Left ventricle myocardium inferior (tissue), 1 donor: ENCODE measurements at regions not wholly inside any gene's neighbourhood (a gene's known extent, or its start where the extent isn't known, plus 50 kb on each side); places are given as distances from the start of the nearest gene placed in this dataset.

Experiments
- DNase-seq: peaks from one replicate; pipeline ENCODE4 v3.0.0-alpha.2; 2020
- H3K27ac ChIP-seq: fragments of 200-600 bp; replicated peaks from 2 replicates; pipeline ENCODE4 v1.8.0; 2021
- H3K27me3 ChIP-seq: fragments of 200-600 bp; 2 replicates; pipeline ENCODE4 v1.8.0; 2021; ENCODE audit warnings: low read depth
- H3K36me3 ChIP-seq: fragments of 200-600 bp; 2 replicates; pipeline ENCODE4 v1.8.0; 2021
- H3K4me1 ChIP-seq: fragments of 200-600 bp; 2 replicates; pipeline ENCODE4 v1.8.0; 2021
- H3K4me3 ChIP-seq: fragments of 200-600 bp; 2 replicates; pipeline ENCODE4 v1.8.0; 2021; ENCODE audit warnings: mild to moderate bottlenecking, moderate library complexity
- H3K9me3 ChIP-seq: fragments of 200-600 bp; replicated peaks from 2 replicates; pipeline ENCODE4 v1.8.0; 2021
- CTCF ChIP-seq: fragments of 200-600 bp; IDR thresholded peaks from 2 replicates; pipeline ENCODE4 v1.8.0; 2021; ENCODE audit warnings: antibody characterized with exemption, mild to moderate bottlenecking, borderline replicate concordance
- intact Hi-C: fragments of 100-400 bp; cut with micrococcal nuclease; formaldehyde crosslinking; loops from one replicate; pipeline ENCODE4 v1.11.0; 2022
- donor health status: DM: no; HTN: yes; CAD: no; lungs with severe emphysema.

DNA sequence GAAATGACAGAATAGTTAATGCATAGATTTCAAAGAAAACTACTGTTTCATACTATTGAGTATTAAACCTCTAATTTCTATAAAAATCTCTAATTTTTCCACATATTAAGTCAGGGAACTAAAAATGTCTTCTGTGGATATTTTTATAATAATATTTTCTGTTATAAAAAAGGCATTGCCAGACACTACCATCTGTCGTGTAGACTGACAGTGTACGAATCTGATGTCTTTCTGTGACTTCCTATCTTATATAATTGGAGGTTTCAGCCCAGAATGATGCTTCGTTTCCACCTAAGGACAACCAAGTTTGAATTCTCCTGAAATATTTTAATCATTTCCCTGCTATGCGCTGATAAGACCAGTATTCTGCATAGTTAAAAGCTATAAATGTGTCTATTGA lies 456.6 kb upstream of the ARRDC3 start:
- H3K4me1 ChIP-seq, result peaks cover 4% of the 10 kb centered on the region
- no peak for TF ChIP-seq CTCF
- no peaks in the 10 kb centered on the region for H3K9me3 ChIP-seq
- H3K27me3 ChIP-seq, result no peaks in the 10 kb centered on the region
- DNase-seq, result no peak
- H3K27ac ChIP-seq, result no peak overlapping the region
- intact Hi-C loops, result no loop called here
- no peaks in the 10 kb centered on the region for H3K36me3 ChIP-seq
- H3K4me3 ChIP-seq, result no peak overlapping the region

DNA sequence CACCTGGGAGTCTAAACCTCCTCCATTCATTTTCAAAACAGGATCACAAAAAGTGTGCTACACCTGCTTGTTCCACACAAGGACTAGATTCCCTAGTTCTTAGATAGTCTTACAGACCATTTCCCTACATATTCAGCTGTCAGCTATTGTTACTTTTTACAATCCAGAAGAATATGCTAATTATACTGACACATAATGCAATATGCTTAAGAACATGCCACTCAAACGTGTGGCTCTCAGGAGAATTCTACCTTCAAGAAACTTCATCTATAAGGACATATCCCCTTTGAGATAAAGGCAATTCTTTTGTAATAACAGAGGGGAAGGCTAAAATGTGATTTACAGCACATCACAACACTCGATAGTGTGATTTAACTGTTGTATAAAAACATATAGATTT lies 456.1 kb upstream of the ARRDC3 start:
- DNase-seq, result no peak
- Histone ChIP-seq H3K27ac (no peak overlapping the region), H3K4me3 (no peak overlapping the region), H3K4me1 (peaks cover 4% of the 10 kb centered on the region), H3K9me3 (no peaks in the 10 kb centered on the region), H3K27me3 (no peaks in the 10 kb centered on the region), H3K36me3 (no peaks in the 10 kb centered on the region)
- intact Hi-C loops, result no loop called here
- no peak for TF ChIP-seq CTCF

GRCh38 chr5:91830361-91830953 lies 447.3 kb upstream of the ARRDC3 start:
- no peaks in the 10 kb centered on the region for H3K27me3 ChIP-seq
- DNase-seq, result no peak
- TF ChIP-seq CTCF, result no peak

GRCh38 chr5:91825618-91826017 lies 442.5 kb upstream of the ARRDC3 start:
- Histone ChIP-seq H3K36me3 (no peaks in the 10 kb centered on the region), H3K4me1 (no peaks in the 10 kb centered on the region), H3K27ac (no peak overlapping the region), H3K4me3 (no peak overlapping the region), H3K9me3 (no peaks in the 10 kb centered on the region), H3K27me3 (no peaks in the 10 kb centered on the region)
- no peak for TF ChIP-seq CTCF
- intact Hi-C loops, result no loop called here
- DNase-seq, result no peak

More at GRCh38 chr5:91830361-91830953, 447.3 kb upstream of the ARRDC3 start:
- no peak overlapping the region for H3K27ac ChIP-seq
- H3K36me3 ChIP-seq, result no peaks in the 10 kb centered on the region
- no peaks in the 10 kb centered on the region for H3K9me3 ChIP-seq
- H3K4me3 ChIP-seq, result no peak overlapping the region
- H3K4me1 ChIP-seq, result peaks cover 4% of the 10 kb centered on the region
- intact Hi-C loops, result no loop called here

DNA sequence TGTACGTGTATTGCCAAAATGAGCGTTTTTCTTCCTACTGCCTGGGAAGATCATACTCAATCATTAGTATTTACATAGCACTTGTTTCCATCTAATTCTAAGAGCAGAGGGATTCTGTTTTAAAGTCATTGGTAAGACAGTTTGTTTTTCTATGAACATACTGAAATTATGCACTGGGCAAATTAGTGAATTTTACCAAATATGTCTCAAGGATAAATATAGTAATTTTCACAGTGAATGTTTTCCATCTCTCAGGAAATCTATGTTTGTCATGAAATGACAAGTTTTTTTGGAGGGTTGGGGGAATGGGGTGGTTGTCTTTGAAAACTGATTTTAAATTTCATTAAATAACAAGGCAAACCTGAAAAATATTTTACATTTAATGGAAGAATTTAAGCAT lies 441.3 kb upstream of the ARRDC3 start:
- TF ChIP-seq CTCF, result no peak
- Histone ChIP-seq H3K4me1 (no peaks in the 10 kb centered on the region), H3K27me3 (no peaks in the 10 kb centered on the region), H3K4me3 (no peak overlapping the region), H3K9me3 (no peaks in the 10 kb centered on the region), H3K27ac (no peak overlapping the region), H3K36me3 (no peaks in the 10 kb centered on the region)
- intact Hi-C loops, result no loop called here
- no peak for DNase-seq
